IPS DF 4.7 (cell line): ENCODE measurements at regions not wholly inside any gene's neighbourhood (a gene's known extent, or its start where the extent isn't known, plus 50 kb on each side); places are given as distances from the start of the nearest gene placed in this dataset.
"Not testable (repeated sequence)": the region's sequence is repeated elsewhere in the genome, so short reads cannot be mapped to it uniquely, and the experiment has no call there.

ENCODE experiments used
- DNase-seq: peaks from one replicate; pipeline ENCODE4 v3.0.0-alpha.2; 2013; ENCODE audit warnings: low spot score; ENCODE audit errors: extremely low read depth

- DNase-seq, result no peak
Observed at GRCh38 chr5:82512025-82512424, 233.9 kb upstream of the RPS23 start.

DNA sequence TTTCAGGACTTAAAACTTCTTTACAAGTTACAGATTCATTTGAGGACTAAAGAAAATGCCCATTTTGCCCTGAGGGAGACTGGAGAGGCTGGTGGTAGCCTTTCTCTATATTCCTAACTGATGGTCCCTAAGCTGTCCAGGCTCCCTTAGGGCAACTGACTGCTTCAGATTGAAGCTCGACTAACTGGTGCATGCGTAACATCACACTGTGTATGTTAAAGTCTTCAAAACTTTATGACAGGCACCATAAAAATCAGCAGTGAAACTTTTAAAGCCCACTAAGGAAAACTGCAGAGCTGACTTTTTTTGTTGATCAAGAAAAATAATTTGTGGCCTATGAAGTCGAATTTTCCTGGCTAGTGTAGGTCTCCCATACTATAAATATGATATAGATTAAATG is 233.0 kb upstream of the RPS23 start:
- DNase-seq, result no peak

GRCh38 chr5:82509762-82510161 is 231.6 kb upstream of the RPS23 start:
- DNase-seq, result no peak

DNA sequence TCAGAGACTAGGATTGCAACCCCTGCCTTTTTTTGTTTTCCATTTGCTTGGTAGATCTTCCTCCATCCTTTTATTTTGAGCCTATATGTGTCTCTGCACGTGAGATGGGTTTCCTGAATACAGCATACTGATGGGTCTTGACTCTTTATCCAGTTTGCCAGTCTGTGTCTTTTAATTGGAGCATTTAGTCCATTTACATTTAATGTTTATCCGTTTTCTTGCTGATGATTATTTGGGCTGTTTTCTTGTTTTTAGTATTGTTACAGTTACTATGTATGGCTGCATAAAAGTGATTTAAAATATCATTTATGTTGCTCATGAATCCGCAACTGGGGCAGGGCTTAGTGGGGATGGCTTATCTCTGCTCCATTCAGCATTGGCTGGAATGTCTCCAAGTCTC is 228.2 kb upstream of the RPS23 start:
- not testable (repeated sequence) for DNase-seq

- DNase-seq, result no peak
Observed at GRCh38 chr5:82499725-82500244, 221.6 kb upstream of the RPS23 start.

DNA sequence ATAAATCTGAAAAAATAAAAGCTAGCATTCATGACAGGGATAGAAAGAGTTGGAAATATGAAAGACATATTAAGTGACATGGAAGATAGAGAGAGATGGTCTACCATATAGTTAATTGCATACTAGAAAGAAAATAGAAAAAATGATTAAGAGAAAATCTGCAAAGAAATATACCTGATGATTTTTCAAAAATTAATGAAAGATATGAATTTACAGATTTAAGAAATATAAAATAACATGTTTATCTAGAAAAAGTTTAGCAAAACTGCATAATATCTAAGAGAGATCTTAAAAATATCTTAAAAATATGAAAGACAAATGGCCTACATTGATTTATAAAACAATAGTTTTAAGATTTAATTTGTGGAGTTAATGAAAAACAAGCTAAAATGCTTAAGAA is 219.1 kb upstream of the RPS23 start:
- no peak for DNase-seq

- DNase-seq, result no peak
Observed at GRCh38 chr5:82494942-82495341, 216.8 kb upstream of the RPS23 start.

DNA sequence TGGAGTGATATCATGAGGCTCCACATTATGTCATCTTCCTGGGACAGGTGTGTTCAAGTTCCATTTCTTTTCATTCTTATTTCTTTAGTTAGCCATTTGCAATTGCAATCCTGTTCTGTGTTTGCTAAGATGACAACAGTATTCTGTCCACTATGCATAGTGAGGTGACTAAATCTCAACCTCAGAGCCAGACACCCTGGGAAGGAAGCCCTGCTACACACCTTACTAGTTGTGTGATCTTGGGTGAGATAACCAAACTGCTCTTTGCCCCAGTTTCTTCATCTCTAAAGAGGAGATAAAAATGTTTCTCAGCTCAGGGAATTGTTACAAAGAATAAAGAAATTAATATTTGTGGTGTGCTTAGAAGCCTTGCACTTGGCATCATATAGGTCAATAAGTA is 215.1 kb upstream of the RPS23 start:
- DNase-seq, result no peak

DNA sequence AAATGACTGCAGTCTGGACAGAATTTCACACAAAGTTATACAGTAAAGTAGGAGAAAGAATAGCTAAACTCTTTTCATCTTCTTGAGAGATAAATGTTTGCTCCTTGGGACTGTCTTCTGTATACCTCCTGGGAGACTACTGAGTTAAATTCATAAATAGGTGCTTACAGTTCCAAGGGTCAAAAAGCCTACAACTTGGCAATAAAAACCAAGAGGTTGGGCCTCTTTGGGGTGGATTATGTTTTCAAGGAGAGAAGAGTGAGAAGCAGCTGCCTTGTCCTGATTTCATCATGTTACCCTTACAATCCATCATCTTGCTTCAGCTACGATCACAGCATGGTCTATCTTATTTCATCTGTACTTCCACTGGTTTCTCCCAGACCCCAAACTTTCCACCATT is 213.2 kb upstream of the RPS23 start:
- no peak for DNase-seq

GRCh38 chr5:82489683-82490082 is 211.5 kb upstream of the RPS23 start:
- no peak for DNase-seq

- DNase-seq, result no peak
Observed at GRCh38 chr5:82487131-82487530, 209.0 kb upstream of the RPS23 start.

DNA sequence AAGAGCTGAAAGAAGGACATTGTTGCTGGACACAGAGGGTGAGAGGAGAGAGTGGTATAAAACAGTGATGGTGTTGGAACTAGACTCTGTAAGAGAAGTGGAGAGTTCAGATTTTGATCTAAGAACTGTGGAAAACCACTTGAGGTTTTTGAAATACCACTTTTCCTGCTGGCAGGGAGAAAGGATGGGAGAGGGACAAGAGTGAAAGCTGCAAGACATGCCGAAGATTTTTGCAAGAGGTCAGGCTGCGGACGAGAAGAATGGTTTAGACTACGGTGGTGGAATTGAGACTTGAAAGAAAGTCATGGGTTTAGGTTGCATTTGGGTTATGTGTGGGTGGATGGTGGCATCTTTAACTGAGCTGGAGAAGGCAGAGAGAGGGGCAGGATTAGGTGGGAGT is 202.2 kb upstream of the RPS23 start:
- DNase-seq, result no peak

- DNase-seq, result no peak
Observed at GRCh38 chr5:82476155-82476554, 198.0 kb upstream of the RPS23 start.

DNA sequence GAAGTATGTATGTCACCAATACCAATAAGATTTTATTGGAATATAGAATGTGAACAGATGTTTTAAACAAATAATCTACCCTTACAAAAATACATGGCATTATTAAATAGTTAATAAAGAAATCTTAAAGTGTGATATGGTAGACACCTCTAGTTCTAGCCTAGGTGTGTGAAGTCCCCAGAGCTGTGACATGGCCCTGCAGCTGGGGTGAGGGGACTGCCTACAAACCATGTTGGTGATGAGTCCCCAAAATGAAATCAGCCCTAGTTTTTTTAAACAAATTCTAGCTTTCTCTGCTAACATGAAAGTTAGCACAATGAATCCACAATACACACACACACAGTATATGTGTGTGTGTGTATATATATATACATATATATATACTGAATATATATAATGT is 195.1 kb upstream of the RPS23 start:
- DNase-seq, result no peak

DNA sequence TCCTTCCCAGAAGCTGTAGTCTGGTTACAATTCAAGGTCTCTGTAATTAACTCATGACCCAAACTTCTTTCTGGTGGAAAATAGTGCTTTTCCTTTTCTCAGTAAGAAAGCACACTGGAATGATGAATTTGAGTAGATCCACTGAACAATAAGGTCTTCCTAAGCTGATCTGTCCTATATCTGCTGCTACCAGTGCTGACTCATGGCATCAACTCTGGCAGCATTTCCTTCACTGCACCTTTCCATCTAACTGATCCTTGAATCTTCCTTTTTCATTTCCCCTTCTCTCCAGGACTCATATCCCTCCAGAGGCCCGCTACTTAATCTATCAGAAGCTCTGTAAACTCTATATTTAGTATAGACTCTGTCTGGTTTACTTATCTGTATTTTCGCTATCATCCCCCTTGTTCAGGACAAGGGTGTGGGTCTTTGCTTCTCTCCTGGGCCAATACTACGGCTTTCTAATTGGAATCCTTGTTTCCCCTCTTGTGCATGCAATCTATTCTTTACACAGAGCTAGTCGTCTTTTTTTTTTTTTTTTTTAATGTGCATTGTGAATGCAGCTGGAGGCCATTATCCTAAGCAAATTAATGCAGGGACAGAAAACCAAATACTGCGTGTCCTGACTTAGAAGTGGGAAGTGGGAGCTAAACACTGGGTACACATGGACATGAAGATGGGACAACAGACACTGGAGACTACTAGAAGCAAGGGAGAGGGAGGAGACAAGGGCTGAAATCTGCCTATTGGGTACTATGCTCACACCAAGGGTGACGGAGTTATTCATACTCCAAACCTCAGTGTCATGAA is 192.2 kb upstream of the RPS23 start:
- no peak for DNase-seq

GRCh38 chr5:82466986-82467561 is 188.9 kb upstream of the RPS23 start:
- DNase-seq, result no peak

GRCh38 chr5:82465235-82465634 is 187.1 kb upstream of the RPS23 start:
- no peak for DNase-seq

DNA sequence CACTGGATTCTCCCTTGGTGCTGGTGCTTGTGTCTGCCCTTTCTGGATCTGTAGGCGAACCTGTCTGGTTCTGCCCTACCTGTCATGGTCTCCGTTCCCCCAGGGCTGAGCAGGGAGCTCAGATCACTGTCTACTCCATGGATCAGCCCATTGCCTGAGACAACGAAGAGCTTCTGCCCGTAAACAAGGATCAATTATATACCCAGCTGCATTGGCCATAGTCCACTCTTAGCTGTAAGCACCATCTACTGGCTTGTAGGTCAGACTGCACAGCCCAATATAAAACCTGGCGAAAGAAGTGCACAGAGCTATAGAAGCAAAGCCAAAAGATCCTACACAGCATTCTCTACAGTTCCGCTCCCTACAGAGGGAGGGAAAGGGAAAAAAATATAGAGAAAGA is 181.5 kb upstream of the RPS23 start:
- DNase-seq, result no peak

GRCh38 chr5:82455317-82455716 is 177.2 kb upstream of the RPS23 start:
- not testable (repeated sequence) for DNase-seq

DNA sequence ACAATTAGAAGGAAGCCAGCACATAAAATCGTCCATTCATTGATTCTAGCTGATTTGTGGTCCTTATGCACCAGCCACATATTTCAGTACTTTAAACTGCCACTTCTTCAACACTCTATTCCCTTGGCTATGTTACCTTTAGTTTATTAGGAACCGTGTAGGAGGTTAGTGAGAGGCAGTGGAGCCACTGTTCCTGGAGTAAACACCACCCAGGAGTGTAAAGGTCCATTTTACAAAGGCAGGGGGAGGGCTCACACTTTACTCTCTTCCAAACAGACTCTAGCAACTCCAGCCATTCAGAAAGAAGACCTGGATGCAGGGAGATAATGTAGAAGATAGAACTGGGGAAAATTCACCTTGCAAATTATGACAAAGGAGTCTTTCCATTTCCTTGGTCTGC is 170.2 kb upstream of the RPS23 start:
- no peak for DNase-seq

- no peak for DNase-seq
Observed at GRCh38 chr5:82447913-82448312, 169.8 kb upstream of the RPS23 start.

- DNase-seq, result no peak
Observed at GRCh38 chr5:82446809-82447208, 168.7 kb upstream of the RPS23 start.

DNA sequence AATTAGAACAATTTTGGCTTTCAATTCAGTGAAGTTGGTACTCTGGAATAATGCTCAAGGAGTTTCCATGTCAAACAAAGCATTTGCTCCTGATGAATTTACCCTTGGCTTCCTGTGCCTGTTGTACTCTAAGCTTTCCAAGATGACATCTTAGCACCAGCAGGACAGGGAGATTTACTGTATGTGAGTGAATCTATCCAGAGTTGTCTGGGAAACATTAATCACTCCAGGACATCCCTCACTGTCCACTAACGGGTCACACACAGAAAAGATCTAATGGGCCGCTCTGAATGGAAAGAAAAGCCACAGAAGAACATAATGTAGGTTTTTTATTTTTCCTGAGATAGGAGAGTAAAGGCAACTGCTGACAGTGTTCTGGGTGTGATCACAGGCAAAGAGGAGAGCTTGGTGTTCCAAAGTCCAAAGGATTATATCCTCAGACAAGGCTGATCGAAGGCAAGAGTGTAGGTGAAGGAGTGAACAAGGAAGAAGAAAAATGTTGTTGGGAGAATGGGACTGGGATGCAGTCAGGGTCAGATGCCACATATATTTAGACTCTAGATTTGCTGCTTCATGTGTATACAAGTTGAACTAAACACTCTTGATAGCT is 167.7 kb upstream of the RPS23 start:
- no peak for DNase-seq
